DND-41 (cell line): ENCODE measurements at regions not wholly inside any gene's neighbourhood (a gene's known extent, or its start where the extent isn't known, plus 50 kb on each side); places are given as distances from the start of the nearest gene placed in this dataset.

ENCODE experiments used
- EZH2 ChIP-seq: IDR thresholded peaks from 3 replicates; pipeline ENCODE4 v1.6.1; 2012; ENCODE audit warnings: borderline replicate concordance, low read depth, mild to moderate bottlenecking, moderate library complexity, low read length, inconsistent platforms; ENCODE audit not compliant: severe bottlenecking
- TF ChIP-seq, protein P1 (sequence below): IDR thresholded peaks from 2 replicates; pipeline ENCODE4 v1.5.1; 2012; ENCODE audit warnings: borderline replicate concordance, low read length, moderate library complexity, mild to moderate bottlenecking; ENCODE audit not compliant: poor library complexity, severe bottlenecking; ENCODE audit errors: extremely low read depth

- TF ChIP-seq EZH2: no peak
- TF ChIP-seq, protein P1, sequence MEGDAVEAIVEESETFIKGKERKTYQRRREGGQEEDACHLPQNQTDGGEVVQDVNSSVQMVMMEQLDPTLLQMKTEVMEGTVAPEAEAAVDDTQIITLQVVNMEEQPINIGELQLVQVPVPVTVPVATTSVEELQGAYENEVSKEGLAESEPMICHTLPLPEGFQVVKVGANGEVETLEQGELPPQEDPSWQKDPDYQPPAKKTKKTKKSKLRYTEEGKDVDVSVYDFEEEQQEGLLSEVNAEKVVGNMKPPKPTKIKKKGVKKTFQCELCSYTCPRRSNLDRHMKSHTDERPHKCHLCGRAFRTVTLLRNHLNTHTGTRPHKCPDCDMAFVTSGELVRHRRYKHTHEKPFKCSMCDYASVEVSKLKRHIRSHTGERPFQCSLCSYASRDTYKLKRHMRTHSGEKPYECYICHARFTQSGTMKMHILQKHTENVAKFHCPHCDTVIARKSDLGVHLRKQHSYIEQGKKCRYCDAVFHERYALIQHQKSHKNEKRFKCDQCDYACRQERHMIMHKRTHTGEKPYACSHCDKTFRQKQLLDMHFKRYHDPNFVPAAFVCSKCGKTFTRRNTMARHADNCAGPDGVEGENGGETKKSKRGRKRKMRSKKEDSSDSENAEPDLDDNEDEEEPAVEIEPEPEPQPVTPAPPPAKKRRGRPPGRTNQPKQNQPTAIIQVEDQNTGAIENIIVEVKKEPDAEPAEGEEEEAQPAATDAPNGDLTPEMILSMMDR: no peak
Observed at GRCh38 chr6:155578251-155578650, 122.6 kb upstream of the NOX3 start.
